SK-N-SH (cell line): ENCODE measurements at regions not wholly inside any gene's neighbourhood (a gene's known extent, or its start where the extent isn't known, plus 50 kb on each side); places are given as distances from the start of the nearest gene placed in this dataset.

Source experiments
- CTCF ChIA-PET: fragments of 300-600, 350-600 bp; formaldehyde crosslinking; extraction: SDS; loops from one replicate; lab custom pipeline; 2021; lab: Yijun Ruan, JAX
- POLR2A ChIA-PET: fragments of 350-600 bp; sonication (Branson Sonifier 250); formaldehyde crosslinking; extraction: SDS; loops from one replicate; lab custom pipeline; 2020; ENCODE audit warnings: antibody characterized with exemption, inconsistent platforms; lab: Yijun Ruan, JAX
- DNase-seq: peaks from one replicate; pipeline ENCODE4 v3.0.0; 2012
- H2AFZ ChIP-seq: fragments of 200-600 bp; sonication (generic); 2 replicates; pipeline ENCODE4 v1.8.1; 2016; ENCODE audit warnings: antibody characterized with exemption, mild to moderate bottlenecking, low read depth
- H3F3A ChIP-seq: fragments of 200-600 bp; sonication (generic); replicated peaks from 2 replicates; pipeline ENCODE3; 2016; ENCODE audit warnings: antibody characterized with exemption, mild to moderate bottlenecking; ENCODE audit not compliant: insufficient read depth
- H3K27ac ChIP-seq, 2 experiments: fragments of 200-500 bp in 1 of 2; fragments of 200-600 bp in 1 of 2; sonication (Bioruptor generic) in 1 of 2; sonication (generic), shearing (Covaris generic) in 1 of 2; 2 replicates each; pipeline versions ENCODE4 v1.5.1 to v1.6.1; 2014 to 2016; ENCODE audit warnings: low read depth in 2 of 2, inconsistent platforms in 1 of 2, low read length in 1 of 2, mild to moderate bottlenecking in 1 of 2, mixed read lengths in 1 of 2
- H3K27me3 ChIP-seq: fragments of 200-600 bp; sonication (generic), shearing (Covaris generic); 2 replicates; pipeline ENCODE4 v1.6.1; 2016; ENCODE audit warnings: mixed run types; ENCODE audit not compliant: insufficient read depth
- H3K36me3 ChIP-seq, 2 experiments: fragments of 200-500 bp in 1 of 2; fragments of 200-600 bp in 1 of 2; sonication (Bioruptor generic) in 1 of 2; sonication (generic) in 1 of 2; replicated peaks in 1 of 2; 2 replicates each; pipeline versions ENCODE3 to v1.5.1; 2014 to 2016; ENCODE audit warnings: low read length in 1 of 2, mild to moderate bottlenecking in 1 of 2; ENCODE audit not compliant: insufficient read depth in 2 of 2, control insufficient read depth in 1 of 2
- H3K4me1 ChIP-seq, 2 experiments: fragments of 200-500 bp in 1 of 2; fragments of 200-600 bp in 1 of 2; sonication (Bioruptor generic) in 1 of 2; sonication (generic), shearing (Covaris generic) in 1 of 2; 2 replicates each; pipeline versions ENCODE4 v1.5.1 to v1.6.1; 2014 to 2016; ENCODE audit warnings: low read depth in 1 of 2, low read length in 1 of 2, mixed run types in 1 of 2; ENCODE audit not compliant: insufficient read depth in 2 of 2, control insufficient read depth in 1 of 2
- H3K4me2 ChIP-seq: fragments of 200-600 bp; sonication (generic), shearing (Covaris generic); 2 replicates; pipeline ENCODE4 v1.6.1; 2017; ENCODE audit warnings: mixed run types
- H3K4me3 ChIP-seq, 2 experiments: fragments of 200-500 bp in 1 of 2; fragments of 200-600 bp in 1 of 2; sonication (Bioruptor generic) in 1 of 2; sonication (generic), shearing (Covaris generic) in 1 of 2; 2 replicates each; pipeline versions ENCODE4 v1.5.1 to v1.8.1; 2014 to 2016; ENCODE audit warnings: low read depth in 2 of 2, inconsistent platforms in 1 of 2, low read length in 1 of 2, mild to moderate bottlenecking in 1 of 2, mixed read lengths in 1 of 2, moderate library complexity in 1 of 2
- H3K79me2 ChIP-seq: fragments of 200-600 bp; sonication (generic); 2 replicates; pipeline ENCODE4 v1.8.1; 2017; ENCODE audit warnings: mild to moderate bottlenecking; ENCODE audit not compliant: insufficient read depth
- H3K9ac ChIP-seq: fragments of 200-600 bp; sonication (generic); 2 replicates; pipeline ENCODE4 v1.6.1; 2017; ENCODE audit warnings: mixed run types
- H3K9me2 ChIP-seq: fragments of 200-600 bp; sonication (generic); 2 replicates; pipeline ENCODE4 v1.6.1; 2017; ENCODE audit warnings: mixed run types
- H3K9me3 ChIP-seq: fragments of 200-600 bp; sonication (generic); 2 replicates; pipeline ENCODE4 v1.6.1; 2017; ENCODE audit warnings: mixed run types, mild to moderate bottlenecking, moderate library complexity
- H4K20me1 ChIP-seq: fragments of 200-600 bp; sonication (generic); 2 replicates; pipeline ENCODE4 v1.6.1; 2017; ENCODE audit warnings: mild to moderate bottlenecking, mixed run types; ENCODE audit not compliant: insufficient read depth
- CHD2 ChIP-seq: fragments of 150-350 bp; IDR thresholded peaks from 2 replicates; pipeline ENCODE4 v1.6.1; 2018; ENCODE audit warnings: low read length; ENCODE audit not compliant: partially characterized antibody
- FOXJ3 ChIP-seq: sonication (generic); formaldehyde crosslinking; IDR thresholded peaks from 2 replicates; pipeline ENCODE4 v1.5.1; 2020; ENCODE audit warnings: mild to moderate bottlenecking, missing genetic modification reagents
- FOXM1 ChIP-seq: IDR thresholded peaks from 2 replicates; pipeline ENCODE4 v1.4.0; 2012; ENCODE audit warnings: low read depth, mild to moderate bottlenecking
- JUND ChIP-seq: IDR thresholded peaks from 2 replicates; pipeline ENCODE4 v1.4.0; 2012
- NRF1 ChIP-seq: IDR thresholded peaks from 2 replicates; pipeline ENCODE4 v1.6.1; 2012; ENCODE audit warnings: low read depth, mild to moderate bottlenecking, low read length
- TEAD4 ChIP-seq: IDR thresholded peaks from 2 replicates; pipeline ENCODE4 v1.4.0; 2012; ENCODE audit warnings: mild to moderate bottlenecking, borderline replicate concordance; ENCODE audit not compliant: insufficient read depth
- WGBS: methylation state at CpG from one replicate; pipeline ENCODE4 v1.1.6; 2017; ENCODE audit warnings: low lambda C conversion rate; 5-methylcytosine and 5-hydroxymethylcytosine counted together
- TF ChIP-seq, protein P1 (sequence below): fragments of 150-350 bp; IDR thresholded peaks from 2 replicates; pipeline ENCODE4 v1.6.1; 2016; ENCODE audit warnings: mild to moderate bottlenecking, low read depth, low read length

DNA sequence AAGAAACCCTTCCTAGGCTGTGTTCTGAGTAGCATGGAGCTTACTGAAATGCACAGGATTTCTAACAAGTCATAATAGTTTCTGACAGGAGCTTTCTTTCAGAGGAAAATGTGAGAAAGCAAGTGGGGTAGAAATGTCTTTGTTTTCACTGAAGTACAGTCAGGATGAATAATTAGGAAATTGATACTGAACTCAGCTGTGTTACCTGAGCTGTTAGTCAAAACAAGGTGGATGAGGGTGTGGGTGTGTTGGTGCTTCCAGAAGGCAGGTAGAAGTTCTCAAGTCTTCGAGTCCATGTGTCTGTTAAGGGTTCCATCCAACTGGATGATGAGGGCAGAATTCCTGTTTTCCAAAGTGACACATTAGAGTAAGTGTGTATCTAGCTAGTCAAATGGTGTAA lies 122.4 kb downstream of the BASP1 start:
- no peaks in the 10 kb centered on the region for H3K36me3 ChIP-seq
- no peaks in the 10 kb centered on the region for H3K9me2 ChIP-seq
- no peak overlapping the region for H2AFZ ChIP-seq
- no peak for DNase-seq
- no peak overlapping the region for H3K9ac ChIP-seq
- no peak overlapping the region for H3K4me2 ChIP-seq
- TF ChIP-seq CHD2 = no peak
- TF ChIP-seq, all 33 proteins: peak for 0
- no peaks in the 10 kb centered on the region for H3K27me3 ChIP-seq
- H4K20me1 ChIP-seq = no peaks in the 10 kb centered on the region
- no peaks in the 10 kb centered on the region for H3K4me1 ChIP-seq
- 36% methylated on average over 1 of the region's 1 CpG for WGBS
- no peaks in the 10 kb centered on the region for H3F3A ChIP-seq
- ChIA-PET CTCF (no interaction called here), POLR2A (no interaction called here)
- H3K9me3 ChIP-seq = no peaks in the 10 kb centered on the region
- H3K79me2 ChIP-seq = no peaks in the 10 kb centered on the region
- H3K27ac ChIP-seq = no peak overlapping the region
- no peak overlapping the region for H3K4me3 ChIP-seq

DNA sequence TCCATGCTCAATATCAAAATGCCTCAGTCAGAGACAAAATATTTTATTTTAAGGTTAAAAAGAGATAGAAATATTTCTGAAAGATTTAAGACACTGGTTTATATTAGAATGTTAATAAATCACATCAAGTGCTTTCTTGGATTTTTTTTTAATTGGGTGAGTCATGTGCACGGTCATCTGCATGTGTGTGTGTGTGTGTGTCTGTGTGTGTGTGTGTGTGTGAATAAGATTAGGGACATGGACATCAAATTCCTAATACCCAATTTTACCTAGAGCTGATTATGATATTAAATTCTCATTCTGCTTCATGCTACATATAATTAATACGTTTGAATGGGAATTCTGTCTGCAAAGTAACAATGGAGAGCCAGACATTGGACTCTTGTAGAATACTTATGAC lies 122.9 kb downstream of the BASP1 start:
- POLR2A ChIA-PET = no interaction called here
- H3K27me3 ChIP-seq = no peaks in the 10 kb centered on the region
- no peak overlapping the region for H3K9ac ChIP-seq
- H3K9me2 ChIP-seq = no peaks in the 10 kb centered on the region
- no peaks in the 10 kb centered on the region for H4K20me1 ChIP-seq
- 38% methylated on average over 2 of the region's 2 CpGs for WGBS
- DNase-seq = no peak
- H3F3A ChIP-seq = no peaks in the 10 kb centered on the region
- H3K27ac ChIP-seq = no peak overlapping the region
- no peaks in the 10 kb centered on the region for H3K79me2 ChIP-seq
- no peak overlapping the region for H2AFZ ChIP-seq
- no peaks in the 10 kb centered on the region for H3K4me1 ChIP-seq
- H3K4me3 ChIP-seq = no peak overlapping the region
- H3K36me3 ChIP-seq = no peaks in the 10 kb centered on the region
- TF ChIP-seq FOXM1 = no peak
- TF ChIP-seq JUND = no peak
- TF ChIP-seq, all 33 proteins: peak for 0
- Histone ChIP-seq H3K9me3 (no peaks in the 10 kb centered on the region), H3K4me2 (no peak overlapping the region)
- CTCF ChIA-PET = no interaction called here

DNA sequence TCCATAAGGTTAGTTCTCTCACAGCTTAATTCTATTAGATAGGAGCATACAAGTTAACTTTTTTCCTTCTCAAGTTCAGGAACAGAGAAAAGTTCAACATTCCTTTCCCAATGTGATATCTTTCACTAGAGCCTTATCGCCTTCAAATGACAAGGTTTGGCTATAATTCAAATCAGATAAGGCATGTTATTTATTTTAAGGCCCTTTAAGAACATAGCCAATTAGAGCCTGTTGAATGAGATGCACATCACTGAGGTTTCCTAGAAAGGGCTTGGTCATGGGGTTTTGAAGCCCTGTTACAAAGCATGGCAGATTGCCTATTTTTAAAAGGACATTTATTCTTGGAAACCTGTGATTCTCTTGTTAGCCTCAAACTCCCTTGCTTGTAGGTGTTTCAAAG lies 123.4 kb downstream of the BASP1 start:
- Histone ChIP-seq H3K27me3 (no peaks in the 10 kb centered on the region), H3K4me3 (no peak overlapping the region), H4K20me1 (no peaks in the 10 kb centered on the region), H3K27ac (no peak overlapping the region), H3K79me2 (no peaks in the 10 kb centered on the region), H3K36me3 (no peaks in the 10 kb centered on the region), H2AFZ (no peak overlapping the region), H3F3A (no peaks in the 10 kb centered on the region), H3K9me2 (no peaks in the 10 kb centered on the region), H3K9me3 (no peaks in the 10 kb centered on the region), H3K9ac (no peak overlapping the region), H3K4me1 (no peaks in the 10 kb centered on the region), H3K4me2 (no peak overlapping the region)
- TF ChIP-seq FOXJ3 (CRISPR knock-in tag) = no peak
- no peak for TF ChIP-seq NRF1
- TF ChIP-seq TEAD4 = no peak
- TF ChIP-seq, protein P1, sequence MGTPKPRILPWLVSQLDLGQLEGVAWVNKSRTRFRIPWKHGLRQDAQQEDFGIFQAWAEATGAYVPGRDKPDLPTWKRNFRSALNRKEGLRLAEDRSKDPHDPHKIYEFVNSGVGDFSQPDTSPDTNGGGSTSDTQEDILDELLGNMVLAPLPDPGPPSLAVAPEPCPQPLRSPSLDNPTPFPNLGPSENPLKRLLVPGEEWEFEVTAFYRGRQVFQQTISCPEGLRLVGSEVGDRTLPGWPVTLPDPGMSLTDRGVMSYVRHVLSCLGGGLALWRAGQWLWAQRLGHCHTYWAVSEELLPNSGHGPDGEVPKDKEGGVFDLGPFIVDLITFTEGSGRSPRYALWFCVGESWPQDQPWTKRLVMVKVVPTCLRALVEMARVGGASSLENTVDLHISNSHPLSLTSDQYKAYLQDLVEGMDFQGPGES = no peak
- WGBS = 10% methylated on average over 1 of the region's 1 CpG
- no peak for DNase-seq
- CTCF ChIA-PET = no interaction called here
- POLR2A ChIA-PET = no interaction called here
